ENCODE measurements at regions not wholly inside any gene's neighbourhood (a gene's known extent, or its start where the extent isn't known, plus 50 kb on each side); places are given as distances from the start of the nearest gene placed in this dataset.

GRCh38 chr16:76612497-76612896, 335.3 kb downstream of the CNTNAP4 start:
- TF ChIP-seq CTCF (IDR thresholded peaks at IDR 0.05; ENCODE audit: low read depth, low read length) (no peak), POLR2A (IDR thresholded peaks at IDR 0.05; ENCODE audit: extremely low read depth, insufficient read length) (no peak), MYC (IDR thresholded peaks at IDR 0.05; ENCODE audit: low read depth, low read length) (no peak)
